GM23338 (cell line): ENCODE measurements at regions not wholly inside any gene's neighbourhood (a gene's known extent, or its start where the extent isn't known, plus 50 kb on each side); places are given as distances from the start of the nearest gene placed in this dataset.

ENCODE experiments used
- ATAC-seq: fragments of 200-7000 bp; cut with Tn5 transposase; 3 replicates; pipeline ENCODE4 v1.9.1; 2020
- DNase-seq: peaks from one replicate; pipeline ENCODE4 v3.0.0-alpha.2; 2015; ENCODE audit warnings: low spot score
- H2AFZ ChIP-seq: fragments of 200-600 bp; sonication (generic); 2 replicates; pipeline ENCODE4 v1.8.0; 2016; ENCODE audit warnings: antibody characterized with exemption, mild to moderate bottlenecking, moderate library complexity
- H3F3A ChIP-seq: fragments of 200-600 bp; sonication (generic); replicated peaks from 2 replicates; pipeline ENCODE4 v1.8.0; 2017; ENCODE audit warnings: antibody characterized with exemption, mixed run types, low read depth
- H3K27ac ChIP-seq: fragments of 200-600 bp; sonication (generic); 2 replicates; pipeline ENCODE4 v1.6.1; 2016; ENCODE audit warnings: low read depth
- H3K27me3 ChIP-seq: fragments of 200-600 bp; sonication (generic); 2 replicates; pipeline ENCODE4 v1.8.0; 2016; ENCODE audit warnings: mild to moderate bottlenecking, mixed run types, moderate library complexity; ENCODE audit not compliant: insufficient read depth
- H3K36me3 ChIP-seq: fragments of 200-600 bp; sonication (generic); 2 replicates; pipeline ENCODE4 v1.8.0; 2016; ENCODE audit warnings: mild to moderate bottlenecking; ENCODE audit not compliant: insufficient read depth
- H3K4me1 ChIP-seq: fragments of 200-600 bp; sonication (generic); 2 replicates; pipeline ENCODE4 v1.8.0; 2016; ENCODE audit warnings: mild to moderate bottlenecking, moderate library complexity; ENCODE audit not compliant: insufficient read depth
- H3K4me2 ChIP-seq: fragments of 200-600 bp; sonication (generic); 2 replicates; pipeline ENCODE4 v1.7.1; 2017; ENCODE audit warnings: mixed run types
- H3K4me3 ChIP-seq: fragments of 200-600 bp; sonication (generic); 2 replicates; pipeline ENCODE4 v1.6.1; 2016; ENCODE audit warnings: mixed run types
- H3K79me2 ChIP-seq: fragments of 200-600 bp; sonication (generic); replicated peaks from 2 replicates; pipeline ENCODE4 v1.8.0; 2017; ENCODE audit warnings: mild to moderate bottlenecking; ENCODE audit not compliant: insufficient read depth
- H3K9me2 ChIP-seq: fragments of 200-600 bp; sonication (generic); 2 replicates; pipeline ENCODE4 v1.8.0; 2017; ENCODE audit not compliant: insufficient read depth
- H4K20me1 ChIP-seq: fragments of 200-600 bp; sonication (generic); replicated peaks from 2 replicates; pipeline ENCODE4 v1.8.0; 2017; ENCODE audit warnings: mild to moderate bottlenecking; ENCODE audit not compliant: insufficient read depth
- H3K27ac Mint-ChIP-seq: 2 replicates; pipeline ENCODE4 v1.8.0; 2020; ENCODE audit warnings: inconsistent platforms, mild to moderate bottlenecking, moderate library complexity, mixed read lengths
- H3K27me3 Mint-ChIP-seq: 3 replicates; pipeline ENCODE4 v1.8.0; 2022; ENCODE audit warnings: low read depth, mild to moderate bottlenecking, moderate library complexity, mixed read lengths, inconsistent platforms; ENCODE audit not compliant: insufficient read depth, poor library complexity
- H3K36me3 Mint-ChIP-seq: 3 replicates; pipeline ENCODE4 v1.8.0; 2021; ENCODE audit warnings: low read depth, mild to moderate bottlenecking, inconsistent platforms, moderate library complexity, mixed read lengths
- H3K4me1 Mint-ChIP-seq: 3 replicates; pipeline ENCODE4 v1.8.0; 2020; ENCODE audit warnings: mild to moderate bottlenecking, inconsistent platforms, mixed read lengths
- H3K4me3 Mint-ChIP-seq: 3 replicates; pipeline ENCODE4 v1.8.0; 2021; ENCODE audit warnings: moderate library complexity, mild to moderate bottlenecking, inconsistent platforms, mixed read lengths
- H3K9me3 Mint-ChIP-seq: 3 replicates; pipeline ENCODE4 v1.8.0; 2020; ENCODE audit warnings: moderate library complexity, mild to moderate bottlenecking, inconsistent platforms, mixed read lengths
- CREB1 ChIP-seq: fragments of 250-450 bp; sonication (Bioruptor Pico); IDR thresholded peaks from 2 replicates; pipeline ENCODE4 v1.5.0; 2020; ENCODE audit warnings: low read depth, mild to moderate bottlenecking, moderate library complexity
- EZH2phosphoT487 ChIP-seq: fragments of 200-600 bp; sonication (generic); IDR thresholded peaks from one replicate; pipeline ENCODE4 v1.8.1; 2018; ENCODE audit warnings: antibody characterized with exemption; ENCODE audit not compliant: unreplicated experiment
- JUNB ChIP-seq: IDR thresholded peaks from one replicate; pipeline ENCODE4 v1.6.1; 2016; ENCODE audit warnings: antibody characterized with exemption; ENCODE audit not compliant: unreplicated experiment
- POLR2AphosphoS5 ChIP-seq: IDR thresholded peaks from 2 replicates; pipeline ENCODE4 v1.6.1; 2016; ENCODE audit warnings: antibody characterized with exemption, low read depth
- ZNF331 ChIP-seq: fragments of 250-450 bp; sonication (Bioruptor Pico); IDR thresholded peaks from 2 replicates; pipeline ENCODE4 v1.5.0; 2020; ENCODE audit warnings: low read depth, mild to moderate bottlenecking, moderate library complexity
- TF ChIP-seq, protein P1 (sequence below), 2 experiments: fragments of 200-600 bp in 1 of 2; sonication (generic) in 1 of 2; conservative IDR thresholded peaks; 2 replicates each; pipeline versions ENCODE4 v1.5.1 to v1.6.1; 2016 to 2017; ENCODE audit warnings: antibody characterized with exemption in 2 of 2, low read depth in 2 of 2, mild to moderate bottlenecking in 2 of 2, moderate library complexity in 1 of 2
- TF ChIP-seq, protein P2 (sequence below): fragments of 250-450 bp; sonication (Bioruptor Pico); IDR thresholded peaks from 2 replicates; pipeline ENCODE4 v1.5.0; 2020; ENCODE audit warnings: mild to moderate bottlenecking, moderate library complexity
- TF ChIP-seq, protein P3 (sequence below): IDR thresholded peaks from one replicate; pipeline ENCODE4 v1.6.1; 2018; ENCODE audit warnings: antibody characterized with exemption; ENCODE audit not compliant: unreplicated experiment

DNA sequence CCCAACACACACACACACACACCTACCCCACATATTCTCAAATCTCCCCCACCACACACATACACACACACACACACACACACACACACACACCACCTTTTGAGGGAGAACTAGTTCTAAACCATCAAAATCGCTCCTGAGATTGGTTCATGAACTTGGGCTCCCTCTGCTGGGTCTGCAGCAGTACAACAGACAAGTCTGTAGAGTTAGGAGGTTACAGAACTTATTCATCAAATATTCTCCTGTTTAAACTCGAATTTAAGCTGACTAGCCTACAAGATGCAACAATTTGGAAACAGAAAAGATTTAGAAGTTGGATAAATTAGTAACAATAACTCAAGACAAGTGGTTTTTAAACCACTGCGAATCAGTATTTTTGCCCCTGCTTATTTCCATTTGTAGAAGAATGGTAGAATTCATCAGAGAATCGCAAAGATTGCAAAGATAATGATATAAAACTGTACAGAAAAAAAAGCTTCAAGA, 136.4 kb upstream of the USP15 start:
- Histone ChIP-seq H3K27ac (no peak overlapping the region), H3K79me2 (no peaks in the 10 kb centered on the region), H3F3A (no peaks in the 10 kb centered on the region), H3K4me2 (no peak overlapping the region), H3K9me2 (no peaks in the 10 kb centered on the region), H3K27me3 (no peaks in the 10 kb centered on the region), H4K20me1 (no peaks in the 10 kb centered on the region), H2AFZ (no peak overlapping the region), H3K4me1 (no peaks in the 10 kb centered on the region), H3K36me3 (no peaks in the 10 kb centered on the region), H3K4me3 (no peak overlapping the region)
- Mint-ChIP-seq H3K4me3 (no peak overlapping the region), H3K27me3 (no peaks in the 10 kb centered on the region), H3K36me3 (no peaks in the 10 kb centered on the region), H3K27ac (no peak overlapping the region), H3K9me3 (no peaks in the 10 kb centered on the region), H3K4me1 (no peaks in the 10 kb centered on the region; the same call in 2 of the 3 replicates)
- DNase-seq (peak; percentile 84), ATAC-seq (peak; percentile 80)
- TF ChIP-seq CREB1 = no peak
- TF ChIP-seq EZH2phosphoT487 = no peak
- TF ChIP-seq, protein P1, sequence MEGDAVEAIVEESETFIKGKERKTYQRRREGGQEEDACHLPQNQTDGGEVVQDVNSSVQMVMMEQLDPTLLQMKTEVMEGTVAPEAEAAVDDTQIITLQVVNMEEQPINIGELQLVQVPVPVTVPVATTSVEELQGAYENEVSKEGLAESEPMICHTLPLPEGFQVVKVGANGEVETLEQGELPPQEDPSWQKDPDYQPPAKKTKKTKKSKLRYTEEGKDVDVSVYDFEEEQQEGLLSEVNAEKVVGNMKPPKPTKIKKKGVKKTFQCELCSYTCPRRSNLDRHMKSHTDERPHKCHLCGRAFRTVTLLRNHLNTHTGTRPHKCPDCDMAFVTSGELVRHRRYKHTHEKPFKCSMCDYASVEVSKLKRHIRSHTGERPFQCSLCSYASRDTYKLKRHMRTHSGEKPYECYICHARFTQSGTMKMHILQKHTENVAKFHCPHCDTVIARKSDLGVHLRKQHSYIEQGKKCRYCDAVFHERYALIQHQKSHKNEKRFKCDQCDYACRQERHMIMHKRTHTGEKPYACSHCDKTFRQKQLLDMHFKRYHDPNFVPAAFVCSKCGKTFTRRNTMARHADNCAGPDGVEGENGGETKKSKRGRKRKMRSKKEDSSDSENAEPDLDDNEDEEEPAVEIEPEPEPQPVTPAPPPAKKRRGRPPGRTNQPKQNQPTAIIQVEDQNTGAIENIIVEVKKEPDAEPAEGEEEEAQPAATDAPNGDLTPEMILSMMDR (conservative IDR thresholded peaks at IDR 0.05; ENCODE audit: low read depth in 2 of 2) = peak; percentile 87 to 88
- no peak for TF ChIP-seq POLR2AphosphoS5
- TF ChIP-seq, protein P2, sequence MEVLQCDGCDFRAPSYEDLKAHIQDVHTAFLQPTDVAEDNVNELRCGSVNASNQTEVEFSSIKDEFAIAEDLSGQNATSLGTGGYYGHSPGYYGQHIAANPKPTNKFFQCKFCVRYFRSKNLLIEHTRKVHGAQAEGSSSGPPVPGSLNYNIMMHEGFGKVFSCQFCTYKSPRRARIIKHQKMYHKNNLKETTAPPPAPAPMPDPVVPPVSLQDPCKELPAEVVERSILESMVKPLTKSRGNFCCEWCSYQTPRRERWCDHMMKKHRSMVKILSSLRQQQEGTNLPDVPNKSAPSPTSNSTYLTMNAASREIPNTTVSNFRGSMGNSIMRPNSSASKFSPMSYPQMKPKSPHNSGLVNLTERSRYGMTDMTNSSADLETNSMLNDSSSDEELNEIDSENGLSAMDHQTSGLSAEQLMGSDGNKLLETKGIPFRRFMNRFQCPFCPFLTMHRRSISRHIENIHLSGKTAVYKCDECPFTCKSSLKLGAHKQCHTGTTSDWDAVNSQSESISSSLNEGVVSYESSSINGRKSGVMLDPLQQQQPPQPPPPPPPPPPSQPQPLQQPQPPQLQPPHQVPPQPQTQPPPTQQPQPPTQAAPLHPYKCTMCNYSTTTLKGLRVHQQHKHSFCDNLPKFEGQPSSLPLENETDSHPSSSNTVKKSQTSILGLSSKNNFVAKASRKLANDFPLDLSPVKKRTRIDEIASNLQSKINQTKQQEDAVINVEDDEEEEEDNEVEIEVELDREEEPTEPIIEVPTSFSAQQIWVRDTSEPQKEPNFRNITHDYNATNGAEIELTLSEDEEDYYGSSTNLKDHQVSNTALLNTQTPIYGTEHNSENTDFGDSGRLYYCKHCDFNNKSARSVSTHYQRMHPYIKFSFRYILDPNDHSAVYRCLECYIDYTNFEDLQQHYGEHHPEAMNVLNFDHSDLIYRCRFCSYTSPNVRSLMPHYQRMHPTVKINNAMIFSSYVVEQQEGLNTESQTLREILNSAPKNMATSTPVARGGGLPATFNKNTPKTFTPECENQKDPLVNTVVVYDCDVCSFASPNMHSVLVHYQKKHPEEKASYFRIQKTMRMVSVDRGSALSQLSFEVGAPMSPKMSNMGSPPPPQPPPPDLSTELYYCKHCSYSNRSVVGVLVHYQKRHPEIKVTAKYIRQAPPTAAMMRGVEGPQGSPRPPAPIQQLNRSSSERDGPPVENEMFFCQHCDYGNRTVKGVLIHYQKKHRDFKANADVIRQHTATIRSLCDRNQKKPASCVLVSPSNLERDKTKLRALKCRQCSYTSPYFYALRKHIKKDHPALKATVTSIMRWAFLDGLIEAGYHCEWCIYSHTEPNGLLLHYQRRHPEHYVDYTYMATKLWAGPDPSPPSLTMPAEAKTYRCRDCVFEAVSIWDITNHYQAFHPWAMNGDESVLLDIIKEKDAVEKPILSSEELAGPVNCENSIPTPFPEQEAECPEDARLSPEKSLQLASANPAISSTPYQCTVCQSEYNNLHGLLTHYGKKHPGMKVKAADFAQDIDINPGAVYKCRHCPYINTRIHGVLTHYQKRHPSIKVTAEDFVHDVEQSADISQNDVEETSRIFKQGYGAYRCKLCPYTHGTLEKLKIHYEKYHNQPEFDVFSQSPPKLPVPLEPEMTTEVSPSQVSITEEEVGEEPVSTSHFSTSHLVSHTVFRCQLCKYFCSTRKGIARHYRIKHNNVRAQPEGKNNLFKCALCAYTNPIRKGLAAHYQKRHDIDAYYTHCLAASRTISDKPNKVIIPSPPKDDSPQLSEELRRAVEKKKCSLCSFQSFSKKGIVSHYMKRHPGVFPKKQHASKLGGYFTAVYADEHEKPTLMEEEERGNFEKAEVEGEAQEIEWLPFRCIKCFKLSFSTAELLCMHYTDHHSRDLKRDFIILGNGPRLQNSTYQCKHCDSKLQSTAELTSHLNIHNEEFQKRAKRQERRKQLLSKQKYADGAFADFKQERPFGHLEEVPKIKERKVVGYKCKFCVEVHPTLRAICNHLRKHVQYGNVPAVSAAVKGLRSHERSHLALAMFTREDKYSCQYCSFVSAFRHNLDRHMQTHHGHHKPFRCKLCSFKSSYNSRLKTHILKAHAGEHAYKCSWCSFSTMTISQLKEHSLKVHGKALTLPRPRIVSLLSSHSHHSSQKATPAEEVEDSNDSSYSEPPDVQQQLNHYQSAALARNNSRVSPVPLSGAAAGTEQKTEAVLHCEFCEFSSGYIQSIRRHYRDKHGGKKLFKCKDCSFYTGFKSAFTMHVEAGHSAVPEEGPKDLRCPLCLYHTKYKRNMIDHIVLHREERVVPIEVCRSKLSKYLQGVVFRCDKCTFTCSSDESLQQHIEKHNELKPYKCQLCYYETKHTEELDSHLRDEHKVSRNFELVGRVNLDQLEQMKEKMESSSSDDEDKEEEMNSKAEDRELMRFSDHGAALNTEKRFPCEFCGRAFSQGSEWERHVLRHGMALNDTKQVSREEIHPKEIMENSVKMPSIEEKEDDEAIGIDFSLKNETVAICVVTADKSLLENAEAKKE (CRISPR knock-in tag) = no peak
- TF ChIP-seq ZNF331 = no peak
- TF ChIP-seq, protein P3, sequence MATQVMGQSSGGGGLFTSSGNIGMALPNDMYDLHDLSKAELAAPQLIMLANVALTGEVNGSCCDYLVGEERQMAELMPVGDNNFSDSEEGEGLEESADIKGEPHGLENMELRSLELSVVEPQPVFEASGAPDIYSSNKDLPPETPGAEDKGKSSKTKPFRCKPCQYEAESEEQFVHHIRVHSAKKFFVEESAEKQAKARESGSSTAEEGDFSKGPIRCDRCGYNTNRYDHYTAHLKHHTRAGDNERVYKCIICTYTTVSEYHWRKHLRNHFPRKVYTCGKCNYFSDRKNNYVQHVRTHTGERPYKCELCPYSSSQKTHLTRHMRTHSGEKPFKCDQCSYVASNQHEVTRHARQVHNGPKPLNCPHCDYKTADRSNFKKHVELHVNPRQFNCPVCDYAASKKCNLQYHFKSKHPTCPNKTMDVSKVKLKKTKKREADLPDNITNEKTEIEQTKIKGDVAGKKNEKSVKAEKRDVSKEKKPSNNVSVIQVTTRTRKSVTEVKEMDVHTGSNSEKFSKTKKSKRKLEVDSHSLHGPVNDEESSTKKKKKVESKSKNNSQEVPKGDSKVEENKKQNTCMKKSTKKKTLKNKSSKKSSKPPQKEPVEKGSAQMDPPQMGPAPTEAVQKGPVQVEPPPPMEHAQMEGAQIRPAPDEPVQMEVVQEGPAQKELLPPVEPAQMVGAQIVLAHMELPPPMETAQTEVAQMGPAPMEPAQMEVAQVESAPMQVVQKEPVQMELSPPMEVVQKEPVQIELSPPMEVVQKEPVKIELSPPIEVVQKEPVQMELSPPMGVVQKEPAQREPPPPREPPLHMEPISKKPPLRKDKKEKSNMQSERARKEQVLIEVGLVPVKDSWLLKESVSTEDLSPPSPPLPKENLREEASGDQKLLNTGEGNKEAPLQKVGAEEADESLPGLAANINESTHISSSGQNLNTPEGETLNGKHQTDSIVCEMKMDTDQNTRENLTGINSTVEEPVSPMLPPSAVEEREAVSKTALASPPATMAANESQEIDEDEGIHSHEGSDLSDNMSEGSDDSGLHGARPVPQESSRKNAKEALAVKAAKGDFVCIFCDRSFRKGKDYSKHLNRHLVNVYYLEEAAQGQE = no peak
- no peak for TF ChIP-seq JUNB
